GM21515 (cell line): ENCODE measurements at regions not wholly inside any gene's neighbourhood (a gene's known extent, or its start where the extent isn't known, plus 50 kb on each side); places are given as distances from the start of the nearest gene placed in this dataset.
"Not testable (repeated sequence)": the region's sequence is repeated elsewhere in the genome, so short reads cannot be mapped to it uniquely, and the experiment has no call there.

ENCODE experiments used
- ATAC-seq: cut with Tn5 transposase; IDR thresholded peaks from one replicate; pipeline ENCODE4 v1.9.1; 2021; ENCODE audit not compliant: unreplicated experiment

GRCh38 chr11:80328774-80329173 lies 887.9 kb upstream of the TENM4 start:
- no peak for ATAC-seq

DNA sequence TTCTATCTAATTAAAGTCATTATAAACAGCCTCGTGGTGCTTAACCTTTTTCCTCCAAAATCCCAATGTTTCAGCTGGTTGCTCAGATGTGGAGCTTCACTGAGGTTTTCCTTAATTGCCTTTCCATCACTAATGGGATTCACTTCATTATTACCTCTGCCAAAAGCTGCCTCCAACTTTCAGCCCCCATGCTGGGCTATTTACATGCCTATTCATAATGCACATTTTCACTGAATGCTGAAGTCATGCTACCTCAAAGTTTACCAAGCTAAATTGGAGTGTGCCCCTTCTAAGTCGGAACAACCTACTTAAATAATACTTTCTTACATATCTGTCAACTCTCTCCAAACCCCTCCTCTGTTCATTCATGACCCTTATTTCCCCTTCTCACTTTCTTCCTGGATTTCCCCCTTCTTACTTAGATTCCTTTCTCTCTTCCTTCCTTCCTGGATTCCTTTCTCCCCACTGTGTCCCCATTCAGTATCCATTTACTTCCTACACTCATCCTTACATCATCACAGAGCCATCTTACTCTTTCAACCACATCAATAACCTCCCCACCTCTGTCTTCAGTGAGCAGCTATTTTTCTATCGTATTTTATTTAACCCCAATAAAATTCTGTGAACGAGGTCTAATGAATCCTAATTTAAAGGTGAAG lies 887.3 kb upstream of the TENM4 start:
- no peak for ATAC-seq

DNA sequence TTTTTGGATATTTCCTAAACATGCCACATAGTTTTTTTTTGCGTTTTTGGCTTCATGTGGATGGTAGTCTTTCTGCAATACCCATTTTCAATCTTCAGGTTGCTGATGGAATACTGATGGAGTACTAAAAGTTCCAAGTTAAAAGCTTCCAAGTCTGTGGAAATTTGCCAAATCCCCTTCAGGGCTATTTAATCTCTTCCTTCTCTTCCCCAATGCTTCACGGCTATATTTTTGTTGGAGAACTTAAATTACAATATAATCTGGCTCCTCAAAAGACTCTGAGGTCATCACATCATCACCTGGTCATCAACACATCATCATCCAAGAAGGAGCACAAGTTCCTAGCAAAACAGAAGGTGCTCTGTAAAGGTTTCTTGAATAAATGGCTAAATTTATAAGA lies 881.0 kb upstream of the TENM4 start:
- ATAC-seq = no peak

DNA sequence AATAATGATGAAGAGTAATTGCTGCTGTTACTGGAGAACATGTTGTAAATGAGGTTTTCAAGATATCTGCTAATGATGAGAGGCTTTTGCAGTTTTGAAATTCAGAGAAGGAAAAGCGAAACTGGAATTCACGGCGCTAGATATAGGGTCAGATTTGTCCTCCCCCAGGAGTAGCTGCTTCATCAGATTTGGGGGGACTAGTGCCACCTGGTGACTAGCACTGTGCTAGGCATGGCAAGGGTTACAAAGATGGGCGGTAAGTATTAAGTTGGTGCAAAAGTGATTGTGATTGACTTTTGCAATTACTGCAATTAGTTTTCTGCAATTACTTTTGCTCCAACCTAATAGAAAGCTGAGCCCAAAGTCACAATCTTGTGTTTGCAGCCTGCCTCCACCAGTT lies 879.9 kb upstream of the TENM4 start:
- ATAC-seq = no peak

- no peak for ATAC-seq
Observed at GRCh38 chr11:80320226-80320625, 879.4 kb upstream of the TENM4 start.

GRCh38 chr11:80317612-80318011 lies 876.8 kb upstream of the TENM4 start:
- no peak for ATAC-seq

DNA sequence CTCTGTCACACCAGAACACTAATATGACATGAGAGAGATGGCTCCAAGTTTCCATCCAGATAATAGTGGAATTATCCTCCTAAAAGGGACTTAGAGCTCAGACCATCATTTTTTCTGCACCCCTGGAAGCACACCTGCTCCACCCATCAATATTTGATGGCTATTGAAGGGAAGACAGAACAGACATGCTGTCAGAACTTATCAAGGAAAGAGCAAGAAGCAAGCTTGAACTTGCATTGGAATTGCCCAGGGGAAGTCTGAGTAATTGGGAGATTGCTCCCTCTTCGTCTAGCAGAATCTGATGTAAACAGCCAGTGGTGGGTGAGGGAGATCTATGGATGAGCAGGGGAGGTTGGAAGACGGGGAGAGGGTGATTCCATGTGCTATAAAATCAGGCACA lies 874.4 kb upstream of the TENM4 start:
- ATAC-seq = no peak

GRCh38 chr11:80309301-80309700 lies 868.5 kb upstream of the TENM4 start:
- ATAC-seq = no peak

GRCh38 chr11:80307676-80308075 lies 866.8 kb upstream of the TENM4 start:
- ATAC-seq = no peak

GRCh38 chr11:80297858-80298632 lies 857.2 kb upstream of the TENM4 start:
- no peak for ATAC-seq

- no peak for ATAC-seq
Observed at GRCh38 chr11:80293293-80293692, 852.5 kb upstream of the TENM4 start.

DNA sequence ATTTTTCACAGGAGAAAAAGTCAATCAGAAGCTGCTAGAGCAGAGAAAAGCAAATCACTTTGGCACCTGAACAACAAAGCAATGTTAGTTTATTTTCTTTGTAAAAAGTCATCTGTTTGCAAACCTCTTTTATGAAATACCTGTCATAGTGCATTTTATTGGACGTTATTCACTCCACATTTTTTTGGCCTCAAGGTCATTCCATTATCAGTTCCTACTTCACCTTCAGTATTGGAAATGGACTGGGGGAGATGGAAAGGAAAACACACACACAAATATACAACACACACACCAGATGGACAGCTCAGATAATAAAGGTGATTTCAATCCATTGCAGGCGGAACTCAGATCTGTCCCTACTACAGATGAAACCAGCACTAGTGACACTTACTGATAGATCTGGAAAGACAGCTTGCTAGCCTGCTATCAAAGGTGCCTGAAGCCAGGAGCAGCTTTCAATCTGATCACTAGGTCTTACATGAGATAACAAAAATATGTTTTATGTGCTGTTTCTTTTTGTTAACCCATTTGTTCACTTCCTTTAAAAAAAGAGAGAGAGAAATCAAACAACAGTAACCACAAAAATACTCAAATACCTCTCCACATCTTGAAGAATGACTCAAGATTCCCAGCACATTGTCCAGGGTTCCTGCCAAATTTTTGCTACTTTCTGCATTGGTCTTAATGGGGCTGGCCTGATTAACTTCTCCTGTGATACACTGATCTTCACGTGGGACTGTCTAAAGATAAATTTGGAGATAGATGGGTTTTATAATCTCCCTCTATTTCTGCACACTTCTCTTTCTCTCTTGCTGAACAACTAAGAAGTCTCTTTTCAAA lies 844.3 kb upstream of the TENM4 start:
- no peak for ATAC-seq

GRCh38 chr11:80282643-80283042 lies 841.8 kb upstream of the TENM4 start:
- no peak for ATAC-seq

DNA sequence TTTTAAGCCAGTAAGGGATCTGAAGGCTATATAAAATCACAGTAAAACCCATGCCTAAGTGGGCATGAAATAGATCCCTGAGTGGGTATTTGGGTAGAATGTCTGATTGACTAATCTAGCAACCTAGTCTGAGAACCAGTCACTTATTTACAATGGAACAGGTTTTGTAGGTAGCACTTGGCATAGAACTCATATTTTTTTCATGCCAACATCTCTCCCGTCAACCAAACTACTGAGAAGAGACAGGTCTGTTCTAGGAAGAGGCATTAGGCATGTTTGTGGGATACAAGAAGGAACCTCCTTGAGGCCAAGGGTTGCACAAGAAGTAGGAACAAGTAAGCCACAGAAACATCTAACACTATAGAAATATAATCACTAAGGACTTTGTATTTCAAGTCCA lies 840.4 kb upstream of the TENM4 start:
- ATAC-seq = no peak

DNA sequence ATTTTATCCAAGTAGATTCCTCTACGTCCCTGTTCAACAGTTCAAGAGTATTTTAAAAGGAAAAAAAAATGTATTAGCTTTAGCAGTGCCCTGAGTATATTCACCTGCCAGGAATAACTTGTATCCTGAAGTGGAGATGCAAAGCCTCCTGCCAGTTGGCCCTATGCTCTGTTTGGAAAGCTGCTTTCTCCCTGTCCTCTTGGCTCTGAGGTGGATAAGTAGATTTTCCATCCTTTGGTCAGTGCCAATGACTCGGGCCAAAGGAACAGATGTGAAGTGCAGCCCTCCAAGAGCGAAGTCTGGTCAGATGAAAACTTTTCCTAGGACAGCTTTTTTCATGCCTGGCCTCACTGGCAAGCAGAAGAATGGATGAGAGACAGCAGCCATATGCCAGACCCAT lies 839.9 kb upstream of the TENM4 start:
- no peak for ATAC-seq

- ATAC-seq = no peak
Observed at GRCh38 chr11:80261776-80262175, 820.9 kb upstream of the TENM4 start.

DNA sequence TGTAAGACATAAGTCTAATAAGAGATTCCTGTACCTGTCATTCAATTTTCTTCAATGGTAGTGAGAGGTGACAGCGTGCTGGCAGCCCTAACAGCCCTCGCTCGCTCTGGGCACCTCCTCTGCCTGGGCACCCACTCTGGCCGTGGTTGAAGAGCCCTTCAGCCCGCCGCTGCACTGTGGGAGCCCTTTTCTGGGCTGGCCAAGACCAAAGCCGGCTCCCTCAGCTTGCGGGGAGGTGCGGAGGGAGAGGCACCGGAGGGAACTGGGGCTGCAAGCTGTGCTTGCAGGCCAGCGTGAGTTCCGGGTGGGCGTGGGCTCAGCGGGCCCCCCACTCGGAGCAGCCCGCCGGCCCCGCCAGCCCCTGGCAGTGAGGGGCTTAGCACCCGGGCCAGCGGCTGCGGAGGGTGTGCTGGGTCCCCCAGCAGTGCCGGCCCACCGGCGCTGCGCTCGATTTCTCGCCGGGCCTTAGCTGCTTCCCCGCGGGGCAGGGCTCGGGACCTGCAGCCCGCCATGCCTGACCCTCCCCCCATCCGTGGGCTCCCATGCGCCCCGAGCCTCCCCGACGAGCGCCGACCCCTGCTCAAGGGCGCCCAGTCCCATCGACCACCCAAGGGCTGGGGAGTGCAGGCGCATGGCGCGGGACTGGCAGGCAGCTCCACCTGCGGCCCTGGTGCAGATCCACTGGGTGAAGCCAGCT lies 816.6 kb upstream of the TENM4 start:
- not testable (repeated sequence) for ATAC-seq

- no peak for ATAC-seq
Observed at GRCh38 chr11:80255021-80255420, 814.2 kb upstream of the TENM4 start.

DNA sequence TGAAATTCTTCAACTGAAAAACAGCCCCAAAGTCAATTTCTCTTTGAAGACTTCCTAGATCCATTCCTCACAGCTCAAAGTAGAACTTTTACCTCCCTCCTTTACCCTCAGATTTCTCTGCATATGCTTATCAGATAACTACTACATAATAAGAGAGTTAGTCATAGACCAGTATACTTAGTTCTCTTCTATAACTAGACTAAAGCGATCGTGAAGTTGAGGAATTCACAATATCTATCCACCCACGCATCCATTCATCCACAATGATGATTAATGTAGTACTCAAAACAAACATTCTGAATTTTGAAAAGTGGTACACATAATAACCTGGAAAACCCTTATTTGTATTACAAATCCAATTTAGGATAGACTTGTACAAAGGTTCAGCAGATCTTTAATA lies 800.9 kb upstream of the TENM4 start:
- no peak for ATAC-seq

- ATAC-seq = no peak
Observed at GRCh38 chr11:80240245-80240644, 799.4 kb upstream of the TENM4 start.

GRCh38 chr11:80239217-80239616 lies 798.4 kb upstream of the TENM4 start:
- no peak for ATAC-seq
